HL-60 (cell line): ENCODE measurements at regions not wholly inside any gene's neighbourhood (a gene's known extent, or its start where the extent isn't known, plus 50 kb on each side); places are given as distances from the start of the nearest gene placed in this dataset.

Source experiments
- DNase-seq, 2 experiments: peaks; one replicate each; pipeline ENCODE4 v3.0.0-alpha.2; 2010 to 2020; ENCODE audit warnings: low read depth in 1 of 2, low spot score in 1 of 2
- H3K27ac ChIP-seq: fragments of 250-450 bp; sonication (Bioruptor Pico); replicated peaks from 2 replicates; pipeline ENCODE4 v1.5.1; 2020; ENCODE audit warnings: mild to moderate bottlenecking, moderate library complexity
- H3K27me3 ChIP-seq: fragments of 250-450 bp; sonication (Bioruptor Pico); 2 replicates; pipeline ENCODE4 v1.5.1; 2021; ENCODE audit warnings: mild to moderate bottlenecking, moderate library complexity; ENCODE audit not compliant: insufficient read depth, poor library complexity, severe bottlenecking
- H3K4me3 ChIP-seq: replicated peaks from 2 replicates; pipeline ENCODE4 v1.5.1; 2011; ENCODE audit warnings: mild to moderate bottlenecking, control low read depth, low read length; ENCODE audit not compliant: insufficient read depth
- CTCF ChIP-seq: IDR thresholded peaks from one replicate; pipeline ENCODE4 v1.5.1; 2011; ENCODE audit warnings: low read length, control low read depth, inconsistent platforms; ENCODE audit not compliant: insufficient read depth
- GABPA ChIP-seq: IDR thresholded peaks from 2 replicates; pipeline ENCODE4 v1.6.1; 2012; ENCODE audit warnings: low read depth
- POLR2AphosphoS5 ChIP-seq: IDR thresholded peaks from 2 replicates; pipeline ENCODE4 v1.6.1; 2012; ENCODE audit warnings: low read depth
- REST ChIP-seq: IDR thresholded peaks from 2 replicates; pipeline ENCODE4 v1.6.1; 2012; ENCODE audit warnings: low read depth; ENCODE audit not compliant: insufficient replicate concordance
- SPI1 ChIP-seq: IDR thresholded peaks from 2 replicates; pipeline ENCODE4 v1.6.1; 2012; ENCODE audit warnings: low read depth, mild to moderate bottlenecking, borderline replicate concordance

GRCh38 chr16:20259541-20259940 is 67.8 kb downstream of the GP2 start:
- Histone ChIP-seq H3K27me3 (no peaks in the 10 kb centered on the region), H3K27ac (no peak overlapping the region), H3K4me3 (no peak overlapping the region)
- TF ChIP-seq REST = no peak
- no peak for TF ChIP-seq CTCF
- TF ChIP-seq SPI1 = peak; percentile 80
- no peak for TF ChIP-seq POLR2AphosphoS5
- no peak for TF ChIP-seq GABPA
- DNase-seq = peak; percentile 8 to 27

- Histone ChIP-seq H3K27me3 (no peaks in the 10 kb centered on the region), H3K4me3 (no peak overlapping the region), H3K27ac (no peak overlapping the region)
- no peak for DNase-seq
- no peak for TF ChIP-seq CTCF
- no peak for TF ChIP-seq POLR2AphosphoS5
- TF ChIP-seq SPI1 = no peak
- no peak for TF ChIP-seq REST
- TF ChIP-seq GABPA = no peak
Observed at GRCh38 chr16:20257234-20257633, 70.1 kb downstream of the GP2 start.

GRCh38 chr16:20255002-20255401 is 72.3 kb downstream of the GP2 start:
- Histone ChIP-seq H3K4me3 (no peak overlapping the region), H3K27me3 (no peaks in the 10 kb centered on the region), H3K27ac (no peak overlapping the region)
- TF ChIP-seq POLR2AphosphoS5 (no peak), REST (no peak), SPI1 (no peak), GABPA (no peak), CTCF (no peak)
- no peak for DNase-seq
